ENCODE measurements at regions not wholly inside any gene's neighbourhood (a gene's known extent, or its start where the extent isn't known, plus 50 kb on each side); places are given as distances from the start of the nearest gene placed in this dataset.

DNA sequence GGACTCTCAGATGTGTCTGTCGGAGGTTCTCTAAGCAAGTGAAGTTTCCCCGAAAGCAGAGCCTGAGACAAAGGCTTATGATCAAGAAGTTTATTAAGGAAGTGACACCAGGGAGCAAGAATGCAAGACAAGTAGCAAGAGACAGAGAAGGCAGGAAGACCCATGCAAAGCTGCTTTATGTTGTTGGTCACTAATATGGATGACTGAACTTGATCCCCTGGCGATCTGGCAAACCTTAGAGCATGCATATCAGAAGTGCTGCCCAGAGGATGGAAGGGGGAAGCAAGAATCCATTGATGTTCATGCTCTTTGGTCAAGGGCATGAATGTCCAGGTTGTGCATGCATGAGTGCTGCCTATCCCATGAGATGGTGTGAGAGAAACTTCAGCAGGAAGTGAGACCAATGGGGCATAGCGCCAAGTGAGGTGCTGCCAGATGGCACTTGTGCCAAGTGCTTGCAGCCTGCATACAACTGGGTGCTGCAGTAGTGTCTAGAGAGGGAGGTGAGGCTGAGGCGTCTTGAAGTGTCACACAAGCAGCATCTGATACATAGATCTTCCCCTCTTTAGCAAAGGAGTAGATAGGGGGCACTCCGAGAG, 176.5 kb downstream of the SALL1 start:
- H3K27ac ChIP-seq = no peak overlapping the region
- H3K4me3 ChIP-seq = no peak overlapping the region
- ATAC-seq (no peak), DNase-seq (no peak)
- intact Hi-C loops (cut with DNase I) = no loop called here
- H3K9me3 ChIP-seq = no peaks in the 10 kb centered on the region
- H3K27me3 ChIP-seq (ENCODE audit: insufficient read depth in 3 of 3, low read length in 2 of 3) = peaks cover 0 to 2% (median 0%) of the 10 kb centered on the region in 3 donors
- H3K36me3 ChIP-seq (ENCODE audit: insufficient read depth in 1 of 2, low read depth in 1 of 2) = no peaks in the 10 kb centered on the region
- 76 to 77% (median 76%) methylated on average over 6 of the region's 6 CpGs for whole genome bisulfite sequencing, 3 donors
- H3K4me1 ChIP-seq = no peaks in the 10 kb centered on the region
- TF ChIP-seq, protein P1, sequence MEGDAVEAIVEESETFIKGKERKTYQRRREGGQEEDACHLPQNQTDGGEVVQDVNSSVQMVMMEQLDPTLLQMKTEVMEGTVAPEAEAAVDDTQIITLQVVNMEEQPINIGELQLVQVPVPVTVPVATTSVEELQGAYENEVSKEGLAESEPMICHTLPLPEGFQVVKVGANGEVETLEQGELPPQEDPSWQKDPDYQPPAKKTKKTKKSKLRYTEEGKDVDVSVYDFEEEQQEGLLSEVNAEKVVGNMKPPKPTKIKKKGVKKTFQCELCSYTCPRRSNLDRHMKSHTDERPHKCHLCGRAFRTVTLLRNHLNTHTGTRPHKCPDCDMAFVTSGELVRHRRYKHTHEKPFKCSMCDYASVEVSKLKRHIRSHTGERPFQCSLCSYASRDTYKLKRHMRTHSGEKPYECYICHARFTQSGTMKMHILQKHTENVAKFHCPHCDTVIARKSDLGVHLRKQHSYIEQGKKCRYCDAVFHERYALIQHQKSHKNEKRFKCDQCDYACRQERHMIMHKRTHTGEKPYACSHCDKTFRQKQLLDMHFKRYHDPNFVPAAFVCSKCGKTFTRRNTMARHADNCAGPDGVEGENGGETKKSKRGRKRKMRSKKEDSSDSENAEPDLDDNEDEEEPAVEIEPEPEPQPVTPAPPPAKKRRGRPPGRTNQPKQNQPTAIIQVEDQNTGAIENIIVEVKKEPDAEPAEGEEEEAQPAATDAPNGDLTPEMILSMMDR (IDR thresholded peaks at IDR 0.05) = no peak

DNA sequence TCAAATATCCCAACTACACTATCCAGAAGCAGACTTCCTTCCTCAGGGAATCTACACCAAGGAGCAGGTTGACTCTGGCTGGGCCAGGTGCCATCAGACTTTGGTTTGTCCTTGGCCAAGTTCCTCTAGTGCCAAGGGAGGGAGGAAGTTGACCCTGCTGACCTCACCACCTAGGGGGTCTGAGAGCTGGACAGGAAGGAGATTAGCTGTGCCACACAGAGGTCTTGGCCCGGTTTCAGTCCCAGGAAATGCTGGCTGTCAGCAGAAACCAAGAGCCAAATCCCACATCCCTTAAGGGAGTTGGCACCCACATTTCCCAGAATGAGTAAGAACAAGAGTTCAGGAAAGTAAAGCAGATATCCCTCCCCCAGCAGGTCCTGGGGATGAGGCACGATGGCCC, 178.2 kb downstream of the SALL1 start:
- TF ChIP-seq, protein P1 (IDR thresholded peaks at IDR 0.05) = no peak
- DNase-seq (no peak), ATAC-seq (no peak)
- H3K4me1 ChIP-seq = no peaks in the 10 kb centered on the region
- H3K9me3 ChIP-seq = no peaks in the 10 kb centered on the region
- H3K27ac ChIP-seq = no peak overlapping the region
- H3K27me3 ChIP-seq (ENCODE audit: insufficient read depth in 3 of 3, low read length in 2 of 3) = peaks cover 0 to 2% (median 0%) of the 10 kb centered on the region in 3 donors
- WGBS, 3 donors = 52 to 72% (median 53%) methylated on average over 2 of the region's 2 CpGs
- H3K4me3 ChIP-seq = no peak overlapping the region
- intact Hi-C loops (cut with DNase I) = no loop called here
- no peaks in the 10 kb centered on the region for H3K36me3 ChIP-seq (ENCODE audit: insufficient read depth in 1 of 2, low read depth in 1 of 2)

DNA sequence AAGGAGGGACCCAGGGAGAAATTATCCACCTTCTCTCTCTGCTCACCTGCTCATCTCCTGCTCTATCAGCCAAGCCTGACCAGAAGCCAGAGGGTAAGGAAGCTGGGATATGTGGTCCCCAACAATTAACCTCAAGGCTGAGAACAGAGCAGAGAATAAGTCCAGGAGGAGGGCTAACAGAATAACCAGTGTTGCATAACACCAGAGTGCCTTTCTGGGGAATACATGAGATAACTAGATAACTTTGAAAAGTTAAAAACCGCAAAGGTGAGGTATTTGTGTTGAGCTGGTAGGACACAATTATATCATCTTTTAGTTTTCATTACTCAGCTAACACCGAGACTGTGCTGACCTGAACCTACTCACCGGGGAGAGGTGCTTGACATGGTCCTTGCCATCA, 180.8 kb downstream of the SALL1 start:
- Histone ChIP-seq H3K36me3 (ENCODE audit: insufficient read depth in 1 of 2, low read depth in 1 of 2) (no peaks in the 10 kb centered on the region), H3K27ac (no peak overlapping the region), H3K4me1 (no peaks in the 10 kb centered on the region), H3K9me3 (no peaks in the 10 kb centered on the region), H3K27me3 (ENCODE audit: insufficient read depth in 3 of 3, low read length in 2 of 3) (peaks cover 0 to 2% (median 0%) of the 10 kb centered on the region in 3 donors), H3K4me3 (no peak overlapping the region)
- DNase-seq (no peak), ATAC-seq (no peak)
- TF ChIP-seq, protein P1 (IDR thresholded peaks at IDR 0.05) = no peak
- WGBS, 3 donors = 85 to 94% (median 88%) methylated on average over 3 of the region's 3 CpGs
- intact Hi-C loops (cut with DNase I) = no loop called here

DNA sequence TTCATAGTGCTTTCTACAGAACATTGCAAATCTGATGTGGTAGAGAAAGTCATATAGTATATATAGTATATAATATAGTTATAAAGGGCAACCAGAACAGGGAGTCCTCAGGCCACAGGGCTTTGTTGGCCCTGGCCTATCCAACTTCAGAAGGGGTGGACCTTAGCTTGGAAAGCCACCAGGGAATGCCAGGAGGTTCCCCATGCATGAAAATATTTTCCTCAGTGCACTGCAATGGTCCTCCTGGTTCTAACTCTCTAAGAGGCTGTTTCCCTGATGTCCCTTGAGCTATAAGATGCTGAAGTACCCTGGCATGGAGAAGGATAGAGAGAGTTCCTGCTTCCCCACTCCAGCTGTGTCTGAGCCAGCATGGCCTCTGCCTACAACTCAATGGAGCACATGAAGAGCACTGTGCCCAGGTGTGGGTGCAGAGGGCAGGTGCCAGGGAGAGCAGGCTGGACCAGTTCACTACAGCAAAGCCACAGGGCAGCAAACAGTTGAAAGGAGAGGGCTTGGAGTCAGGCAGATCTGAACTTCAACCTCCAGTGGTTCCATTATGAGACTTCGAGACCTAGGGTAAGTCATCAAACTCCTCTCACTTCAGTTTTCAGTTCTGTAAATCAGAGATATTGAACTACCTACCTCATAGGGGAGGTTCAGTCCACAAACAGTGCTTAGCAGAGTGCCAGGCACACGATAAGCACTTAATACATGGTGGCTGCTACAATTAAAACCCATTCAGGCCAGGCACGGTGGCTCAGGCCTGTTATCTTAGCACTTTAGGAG, 183.1 kb downstream of the SALL1 start:
- H3K4me3 ChIP-seq = no peak overlapping the region
- H3K27ac ChIP-seq = no peak overlapping the region
- DNase-seq = no peak
- ATAC-seq = no peak
- intact Hi-C loops (cut with DNase I) = no loop called here
- 77% methylated on average over 3 of the region's 3 CpGs for WGBS, 3 donors
- no peaks in the 10 kb centered on the region for H3K4me1 ChIP-seq
- H3K27me3 ChIP-seq (ENCODE audit: insufficient read depth in 3 of 3, low read length in 2 of 3) = no peaks in the 10 kb centered on the region
- H3K36me3 ChIP-seq (ENCODE audit: insufficient read depth in 1 of 2, low read depth in 1 of 2) = no peaks in the 10 kb centered on the region
- no peaks in the 10 kb centered on the region for H3K9me3 ChIP-seq
- TF ChIP-seq, protein P1 (IDR thresholded peaks at IDR 0.05) = no peak
